ENCODE measurements at regions not wholly inside any gene's neighbourhood (a gene's known extent, or its start where the extent isn't known, plus 50 kb on each side); places are given as distances from the start of the nearest gene placed in this dataset.

DNA sequence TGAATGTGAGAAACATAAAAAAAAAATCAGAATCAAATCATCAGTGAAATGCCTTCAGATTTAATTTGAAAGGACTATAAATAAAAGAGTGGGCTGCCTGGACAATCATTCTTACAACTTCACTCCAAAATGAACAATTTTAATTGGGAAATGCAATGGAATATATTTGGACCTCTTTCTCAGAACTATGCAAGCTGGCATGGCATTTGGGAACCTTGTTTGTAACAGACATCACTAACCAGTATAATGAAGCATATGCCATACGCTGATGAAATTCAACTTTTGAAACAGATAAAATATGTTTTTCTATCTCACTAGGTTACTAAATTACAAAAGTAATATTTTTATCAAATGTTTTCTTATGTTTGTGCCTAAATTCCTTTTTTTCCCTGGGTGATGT, 64.2 kb upstream of the FAM216B start:
- intact Hi-C loops (cut with micrococcal nuclease; ENCODE audit: unreplicated experiment) = no loop called here
- no peak overlapping the region for H3K4me3 ChIP-seq (ENCODE audit: low read depth, low read length, poor library complexity, severe bottlenecking)
- POLR2A ChIA-PET (ENCODE audit: low non-redundant PET) = no interaction called here
- no peaks in the 10 kb centered on the region for H3K27me3 ChIP-seq (replicated peaks; ENCODE audit: insufficient read depth, low read depth, low read length, poor library complexity)
- no peaks in the 10 kb centered on the region for H3K9me3 ChIP-seq (ENCODE audit: low read depth, low read length, poor library complexity, severe bottlenecking)
- no peak overlapping the region for H3K27ac ChIP-seq (ENCODE audit: low read depth, low read length, poor library complexity, severe bottlenecking)
- CTCF ChIA-PET = no interaction called here
- no TSS peak for BruUV-seq (replicated peaks)
- no peak for DNase-seq (ENCODE audit: low spot score)
- peaks cover 11% of the 10 kb centered on the region for H3K4me1 ChIP-seq (ENCODE audit: insufficient read depth, low read length, poor library complexity, severe bottlenecking)
- no peaks in the 10 kb centered on the region for H3K36me3 ChIP-seq (ENCODE audit: insufficient read depth, low read length, poor library complexity, severe bottlenecking)
- TF ChIP-seq EZH2 (IDR thresholded peaks at IDR 0.05; ENCODE audit: borderline replicate concordance, low read depth, low read length, poor library complexity, severe bottlenecking) (no peak), CTCF (conservative IDR thresholded peaks at IDR 0.05; ENCODE audit: low read depth, low read length) (no peak)

DNA sequence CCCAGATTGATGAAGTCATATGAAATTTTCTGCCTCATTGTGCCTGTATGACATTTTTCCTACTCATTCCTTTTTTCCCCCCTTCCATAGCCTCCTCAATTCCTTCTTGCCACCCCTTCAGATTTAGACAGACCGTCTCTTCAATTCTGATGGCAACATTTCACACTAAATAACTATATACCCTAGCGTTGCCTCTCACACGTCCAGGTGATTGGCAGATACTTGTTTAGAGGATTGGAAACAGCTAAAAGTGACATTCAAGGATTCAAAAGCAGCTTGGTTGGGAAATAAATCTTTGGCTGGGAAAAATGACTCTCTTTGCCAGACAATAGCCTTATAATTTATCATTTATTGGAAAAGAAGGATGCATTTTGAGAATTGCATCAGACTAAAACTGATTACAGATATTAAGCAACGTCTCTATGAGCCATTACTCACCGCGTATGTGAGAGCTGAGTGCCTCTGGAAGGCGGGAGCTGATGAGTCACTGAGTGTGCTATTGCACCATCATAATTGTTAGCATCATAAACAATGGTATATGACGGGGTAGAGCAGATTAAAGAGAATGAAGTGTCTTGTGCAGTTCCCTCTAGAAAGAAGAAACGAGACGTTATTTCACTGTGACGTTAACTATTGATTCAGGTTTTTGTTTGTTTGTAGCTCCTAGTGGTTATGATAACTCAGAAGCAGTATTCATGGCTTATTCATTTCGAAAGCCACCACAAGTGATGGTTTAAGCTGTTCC, 61.1 kb upstream of the FAM216B start:
- DNase-seq (ENCODE audit: low spot score) = peak; percentile 81
- Histone ChIP-seq H3K27ac (ENCODE audit: low read depth, low read length, poor library complexity, severe bottlenecking) (no peak overlapping the region), H3K4me1 (ENCODE audit: insufficient read depth, low read length, poor library complexity, severe bottlenecking) (peaks cover 11% of the 10 kb centered on the region), H3K36me3 (ENCODE audit: insufficient read depth, low read length, poor library complexity, severe bottlenecking) (no peaks in the 10 kb centered on the region), H3K9me3 (ENCODE audit: low read depth, low read length, poor library complexity, severe bottlenecking) (no peaks in the 10 kb centered on the region), H3K27me3 (replicated peaks; ENCODE audit: insufficient read depth, low read depth, low read length, poor library complexity) (no peaks in the 10 kb centered on the region), H3K4me3 (ENCODE audit: low read depth, low read length, poor library complexity, severe bottlenecking) (no peak overlapping the region)
- CTCF ChIA-PET = no interaction called here
- POLR2A ChIA-PET (ENCODE audit: low non-redundant PET) = no interaction called here
- no TSS peak for BruUV-seq (replicated peaks)
- TF ChIP-seq CTCF (conservative IDR thresholded peaks at IDR 0.05; ENCODE audit: low read depth, low read length) (no peak), EZH2 (IDR thresholded peaks at IDR 0.05; ENCODE audit: borderline replicate concordance, low read depth, low read length, poor library complexity, severe bottlenecking) (no peak)
- intact Hi-C loops (cut with micrococcal nuclease; ENCODE audit: unreplicated experiment) = no loop called here

GRCh38 chr13:42720858-42721219, 60.5 kb upstream of the FAM216B start:
- TF ChIP-seq EZH2 (IDR thresholded peaks at IDR 0.05; ENCODE audit: borderline replicate concordance, low read depth, low read length, poor library complexity, severe bottlenecking) (no peak), CTCF (conservative IDR thresholded peaks at IDR 0.05; ENCODE audit: low read depth, low read length) (no peak)
- no peaks in the 10 kb centered on the region for H3K36me3 ChIP-seq (ENCODE audit: insufficient read depth, low read length, poor library complexity, severe bottlenecking)
- POLR2A ChIA-PET (ENCODE audit: low non-redundant PET) = no interaction called here
- CTCF ChIA-PET = no interaction called here
- peaks cover 11% of the 10 kb centered on the region for H3K4me1 ChIP-seq (ENCODE audit: insufficient read depth, low read length, poor library complexity, severe bottlenecking)
- BruUV-seq (replicated peaks) = no TSS peak
- intact Hi-C loops (cut with micrococcal nuclease; ENCODE audit: unreplicated experiment) = no loop called here
- H3K27me3 ChIP-seq (replicated peaks; ENCODE audit: insufficient read depth, low read depth, low read length, poor library complexity) = no peaks in the 10 kb centered on the region
- H3K4me3 ChIP-seq (ENCODE audit: low read depth, low read length, poor library complexity, severe bottlenecking) = no peak overlapping the region
- no peak for DNase-seq (ENCODE audit: low spot score)
- H3K9me3 ChIP-seq (ENCODE audit: low read depth, low read length, poor library complexity, severe bottlenecking) = no peaks in the 10 kb centered on the region
- no peak overlapping the region for H3K27ac ChIP-seq (ENCODE audit: low read depth, low read length, poor library complexity, severe bottlenecking)
